GM12878 (cell line): ENCODE measurements at regions not wholly inside any gene's neighbourhood (a gene's known extent, or its start where the extent isn't known, plus 50 kb on each side); places are given as distances from the start of the nearest gene placed in this dataset.

ENCODE experiments used
- ATAC-seq: fragments of 200-7000 bp; cut with Tn5 transposase; 3 replicates; pipeline ENCODE4 v1.9.1; 2020; ENCODE audit warnings: mild to moderate bottlenecking, moderate library complexity
- BruUV-seq: library from RNA; stranded (reverse); fragments of 400-500 nt; replicated peaks from 2 replicates; lab custom pipeline; 2021; lab: Mats Ljungman, UMichigan
- CTCF ChIA-PET: fragments of 300-600 bp; sonication (Branson Sonifier 250); formaldehyde crosslinking; extraction: SDS; loops from one replicate; lab custom pipeline; 2021; ENCODE audit warnings: inconsistent platforms; lab: Yijun Ruan, JAX
- POLR2A ChIA-PET: fragments of 350-600 bp; formaldehyde crosslinking; extraction: SDS; loops from one replicate; lab custom pipeline; 2021; ENCODE audit warnings: inconsistent platforms; lab: Charles Lee
- RAD21 ChIA-PET: fragments of 300-600 bp; sonication (Branson Sonifier 250); formaldehyde crosslinking; loops from one replicate; lab custom pipeline; 2023; ENCODE audit warnings: antibody characterized with exemption; ENCODE audit not compliant: unreplicated experiment; lab: Charles Lee
- SMC1A ChIA-PET: fragments of 300-600 bp; sonication (Branson Sonifier 250); formaldehyde crosslinking; loops from one replicate; lab custom pipeline; 2023; ENCODE audit not compliant: unreplicated experiment, uncharacterized antibody; lab: Charles Lee
- DNase-seq: peaks from one replicate; pipeline ENCODE4 v3.0.0-alpha.2; 2011; ENCODE audit warnings: low read depth, low spot score
- FAIRE-seq: peaks from 3 replicates; lab custom pipeline; 2011; peaks lifted over from hg19 to GRCh38; lab: Jason Lieb, UNC
- H2AFZ ChIP-seq: 2 replicates; pipeline ENCODE4 v1.6.0; 2011; ENCODE audit warnings: low read depth, low read length, control low read depth; ENCODE audit not compliant: control insufficient read depth
- H3K27ac ChIP-seq: 2 replicates; pipeline ENCODE4 v1.5.1; 2011; ENCODE audit warnings: control low read depth; ENCODE audit not compliant: control insufficient read depth, insufficient read depth
- H3K27me3 ChIP-seq, 2 experiments: replicated peaks in 1 of 2; 2 replicates each; pipeline versions ENCODE4 v1.6.0 to v1.6.1; 2011; ENCODE audit warnings: low read length in 1 of 2; ENCODE audit not compliant: control insufficient read depth in 2 of 2, insufficient read depth in 2 of 2
- H3K36me3 ChIP-seq, 2 experiments: 2 replicates each; pipeline ENCODE4 v1.5.1; 2011; ENCODE audit warnings: low read length in 1 of 2; ENCODE audit not compliant: control insufficient read depth in 2 of 2, insufficient read depth in 2 of 2
- H3K4me1 ChIP-seq: 2 replicates; pipeline ENCODE4 v1.6.1; 2011; ENCODE audit warnings: mild to moderate bottlenecking, low read length, moderate library complexity, mixed read lengths; ENCODE audit not compliant: control insufficient read depth, insufficient read depth
- H3K4me2 ChIP-seq: 2 replicates; pipeline ENCODE4 v1.6.0; 2011; ENCODE audit warnings: control low read depth; ENCODE audit not compliant: control insufficient read depth, insufficient read depth
- H3K4me3 ChIP-seq: fragments of 200-600 bp; sonication (generic); 2 replicates; pipeline ENCODE4 v1.5.1; 2016
- H3K79me2 ChIP-seq: 2 replicates; pipeline ENCODE4 v1.6.0; 2011; ENCODE audit warnings: low read length; ENCODE audit not compliant: control insufficient read depth, insufficient read depth
- H3K9ac ChIP-seq: 2 replicates; pipeline ENCODE4 v1.8.0; 2011; ENCODE audit warnings: low read length, control low read depth, mixed read lengths; ENCODE audit not compliant: control insufficient read depth, insufficient read depth
- H3K9me3 ChIP-seq: replicated peaks from 3 replicates; pipeline ENCODE4 v1.5.1; 2011; ENCODE audit warnings: mild to moderate bottlenecking, low read length; ENCODE audit not compliant: control insufficient read depth, insufficient read depth
- H4K20me1 ChIP-seq: 2 replicates; pipeline ENCODE4 v1.6.0; 2011; ENCODE audit not compliant: control insufficient read depth, insufficient read depth
- ATF7 ChIP-seq: fragments of 450-650 bp; IDR thresholded peaks from 2 replicates; pipeline ENCODE4 v1.6.1; 2016; ENCODE audit warnings: low read depth, mild to moderate bottlenecking
- HCFC1 ChIP-seq: fragments of 150-350 bp; IDR thresholded peaks from 2 replicates; pipeline ENCODE4 v1.6.1; 2014; ENCODE audit warnings: low read length
- HDAC2 ChIP-seq: fragments of 200-600 bp; sonication (generic); IDR thresholded peaks from 2 replicates; pipeline ENCODE4 v1.6.1; 2017
- HDGF ChIP-seq: fragments of 450-650 bp; IDR thresholded peaks from 2 replicates; pipeline ENCODE4 v1.6.1; 2016; ENCODE audit warnings: antibody characterized with exemption
- IKZF2 ChIP-seq, 2 experiments: fragments of 450-650 bp; IDR thresholded peaks; 2 replicates each; pipeline ENCODE4 v1.6.1; 2017; ENCODE audit warnings: mild to moderate bottlenecking in 2 of 2, moderate library complexity in 2 of 2
- JUND ChIP-seq: IDR thresholded peaks from 2 replicates; pipeline ENCODE4 v1.6.1; 2012; ENCODE audit warnings: low read depth, mild to moderate bottlenecking, low read length, improper control_type of control experiment, moderate library complexity
- MEF2A ChIP-seq: IDR thresholded peaks from 2 replicates; pipeline ENCODE4 v1.6.1; 2011; ENCODE audit warnings: low read depth, mild to moderate bottlenecking, low read length, moderate library complexity; ENCODE audit not compliant: insufficient read depth
- NR2F1 ChIP-seq: fragments of 450-650 bp; conservative IDR thresholded peaks from 2 replicates; pipeline ENCODE4 v1.6.1; 2017; ENCODE audit warnings: mild to moderate bottlenecking
- RB1 ChIP-seq: fragments of 450-650 bp; formaldehyde crosslinking; IDR thresholded peaks from 2 replicates; pipeline ENCODE4 v1.6.1; 2017; ENCODE audit warnings: mild to moderate bottlenecking, borderline replicate concordance
- SREBF1 ChIP-seq: IDR thresholded peaks from 2 replicates; pipeline ENCODE4 v1.6.1; 2012; ENCODE audit warnings: mild to moderate bottlenecking, low read length
- STAT1 ChIP-seq: fragments of 450-650 bp; conservative IDR thresholded peaks from 2 replicates; pipeline ENCODE4 v1.6.1; 2014; ENCODE audit warnings: antibody characterized with exemption, mild to moderate bottlenecking
- SUZ12 ChIP-seq: fragments of 200-600 bp; sonication (generic); IDR thresholded peaks from one replicate; pipeline ENCODE4 v1.6.1; 2018; ENCODE audit warnings: antibody characterized with exemption, mild to moderate bottlenecking; ENCODE audit not compliant: unreplicated experiment
- TCF12 ChIP-seq: IDR thresholded peaks from 2 replicates; pipeline ENCODE4 v1.6.1; 2011; ENCODE audit warnings: low read depth, mild to moderate bottlenecking, low read length
- WGBS: methylation state at CpG from one replicate; pipeline ENCODE4 v1.1.6; 2016; ENCODE audit warnings: low lambda C conversion rate; ENCODE audit not compliant: insufficient replicate concordance, insufficient coverage; ENCODE audit errors: missing lambda C conversion rate; 5-methylcytosine and 5-hydroxymethylcytosine counted together
- in situ Hi-C: fragments of 300-500 bp; cut with MboI; formaldehyde crosslinking; loops from 9 replicates; pipeline ENCODE4 v1.14.3; 2018; ENCODE audit warnings: mixed read lengths
- intact Hi-C: fragments of 100-400 bp; cut with micrococcal nuclease; formaldehyde crosslinking; loops from one replicate; pipeline ENCODE4 v1.14.2; 2022; ENCODE audit not compliant: unreplicated experiment
- TF ChIP-seq, protein P1 (sequence below): IDR thresholded peaks from 2 replicates; pipeline ENCODE4 v1.6.1; 2011; ENCODE audit warnings: low read depth, mild to moderate bottlenecking, low read length, moderate library complexity, borderline replicate concordance; ENCODE audit errors: extremely low read depth
- TF ChIP-seq, protein P2 (sequence below): fragments of 150-350 bp; IDR thresholded peaks from 2 replicates; pipeline ENCODE4 v1.6.1; 2014; ENCODE audit warnings: mild to moderate bottlenecking, low read depth, low read length
- TF ChIP-seq, protein P3 (sequence below): IDR thresholded peaks from 2 replicates; pipeline ENCODE4 v1.6.1; 2012; ENCODE audit warnings: mild to moderate bottlenecking, low read depth, low read length

DNA sequence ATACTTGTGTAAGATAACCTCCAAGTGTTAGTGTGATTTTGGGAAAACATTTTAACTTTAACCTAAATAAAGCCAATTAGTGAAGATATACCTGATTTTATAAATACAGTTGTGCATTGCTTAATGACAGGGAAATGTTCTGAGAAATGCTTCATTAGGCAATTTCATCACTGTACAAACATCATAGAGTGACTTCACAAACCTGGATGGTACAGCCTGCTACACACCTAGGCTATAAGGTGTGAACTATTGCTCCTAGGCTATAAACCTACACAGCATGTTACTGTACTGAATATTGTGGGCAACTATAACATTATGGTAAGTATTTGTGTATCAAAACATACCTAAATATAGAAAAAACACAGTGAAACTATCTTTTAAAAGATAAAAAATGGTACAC lies 166.8 kb upstream of the TARS1 start:
- Histone ChIP-seq H3K9me3 (no peaks in the 10 kb centered on the region), H3K36me3 (no peaks in the 10 kb centered on the region), H3K27ac (no peak overlapping the region), H3K4me3 (no peak overlapping the region), H3K4me2 (no peak overlapping the region), H4K20me1 (no peaks in the 10 kb centered on the region), H3K9ac (no peak overlapping the region), H2AFZ (no peak overlapping the region), H3K4me1 (no peaks in the 10 kb centered on the region), H3K27me3 (no peaks in the 10 kb centered on the region), H3K79me2 (no peaks in the 10 kb centered on the region)
- FAIRE-seq (no peak), ATAC-seq (no peak), DNase-seq (no peak)
- SMC1A ChIA-PET = no interaction called here
- in situ Hi-C loops (no loop called here), intact Hi-C loops (no loop called here)
- POLR2A ChIA-PET = no interaction called here
- RAD21 ChIA-PET = no interaction called here
- BruUV-seq = no TSS peak
- CTCF ChIA-PET = no interaction called here
- TF ChIP-seq, protein P1, sequence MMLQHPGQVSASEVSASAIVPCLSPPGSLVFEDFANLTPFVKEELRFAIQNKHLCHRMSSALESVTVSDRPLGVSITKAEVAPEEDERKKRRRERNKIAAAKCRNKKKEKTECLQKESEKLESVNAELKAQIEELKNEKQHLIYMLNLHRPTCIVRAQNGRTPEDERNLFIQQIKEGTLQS = no peak
- TF ChIP-seq MEF2A = no peak
- no peak for TF ChIP-seq HDGF
- no peak for TF ChIP-seq ATF7
- TF ChIP-seq NR2F1 = no peak
- no peak for TF ChIP-seq RB1
- TF ChIP-seq, protein P2, sequence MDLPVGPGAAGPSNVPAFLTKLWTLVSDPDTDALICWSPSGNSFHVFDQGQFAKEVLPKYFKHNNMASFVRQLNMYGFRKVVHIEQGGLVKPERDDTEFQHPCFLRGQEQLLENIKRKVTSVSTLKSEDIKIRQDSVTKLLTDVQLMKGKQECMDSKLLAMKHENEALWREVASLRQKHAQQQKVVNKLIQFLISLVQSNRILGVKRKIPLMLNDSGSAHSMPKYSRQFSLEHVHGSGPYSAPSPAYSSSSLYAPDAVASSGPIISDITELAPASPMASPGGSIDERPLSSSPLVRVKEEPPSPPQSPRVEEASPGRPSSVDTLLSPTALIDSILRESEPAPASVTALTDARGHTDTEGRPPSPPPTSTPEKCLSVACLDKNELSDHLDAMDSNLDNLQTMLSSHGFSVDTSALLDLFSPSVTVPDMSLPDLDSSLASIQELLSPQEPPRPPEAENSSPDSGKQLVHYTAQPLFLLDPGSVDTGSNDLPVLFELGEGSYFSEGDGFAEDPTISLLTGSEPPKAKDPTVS = no peak

DNA sequence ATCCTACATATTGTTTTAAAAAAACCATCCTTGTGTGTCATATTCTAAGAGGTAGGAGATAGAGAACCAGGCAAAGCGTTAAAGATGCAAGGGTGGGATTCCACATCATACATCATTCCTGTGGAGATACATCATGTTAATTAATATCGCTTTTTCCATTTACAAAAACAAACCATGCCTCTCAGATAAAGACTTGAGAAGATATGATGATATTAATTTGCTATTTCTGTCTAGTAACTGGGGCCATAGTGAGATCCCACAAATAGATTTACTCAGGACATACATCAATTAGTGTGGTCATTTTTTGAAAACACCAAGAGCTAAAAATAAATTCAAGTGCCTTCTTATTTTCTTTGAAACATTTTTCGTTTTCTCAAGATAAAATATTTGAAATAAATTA lies 165.4 kb upstream of the TARS1 start:
- no peak for ATAC-seq
- no peaks in the 10 kb centered on the region for H3K36me3 ChIP-seq
- in situ Hi-C loops = no loop called here
- no peak for DNase-seq
- H3K27me3 ChIP-seq = no peaks in the 10 kb centered on the region
- intact Hi-C loops = no loop called here
- WGBS = 28% methylated on average over 3 of the region's 3 CpGs
- SMC1A ChIA-PET = no interaction called here
- RAD21 ChIA-PET = no interaction called here
- H3K4me3 ChIP-seq = no peak overlapping the region
- H4K20me1 ChIP-seq = no peaks in the 10 kb centered on the region
- CTCF ChIA-PET = no interaction called here
- no peaks in the 10 kb centered on the region for H3K4me1 ChIP-seq
- H3K79me2 ChIP-seq = no peaks in the 10 kb centered on the region
- no peak overlapping the region for H3K4me2 ChIP-seq
- no TSS peak for BruUV-seq
- H2AFZ ChIP-seq = no peak overlapping the region
- H3K27ac ChIP-seq = no peak overlapping the region
- no peak overlapping the region for H3K9ac ChIP-seq
- no peak for FAIRE-seq
- no peaks in the 10 kb centered on the region for H3K9me3 ChIP-seq
- POLR2A ChIA-PET = no interaction called here
- no peak for TF ChIP-seq SREBF1
- TF ChIP-seq JUND = no peak
- TF ChIP-seq IKZF2 (IDR thresholded peaks at IDR 0.05) = no peak
- no peak for TF ChIP-seq SUZ12
- TF ChIP-seq TCF12 = no peak
- TF ChIP-seq, protein P3, sequence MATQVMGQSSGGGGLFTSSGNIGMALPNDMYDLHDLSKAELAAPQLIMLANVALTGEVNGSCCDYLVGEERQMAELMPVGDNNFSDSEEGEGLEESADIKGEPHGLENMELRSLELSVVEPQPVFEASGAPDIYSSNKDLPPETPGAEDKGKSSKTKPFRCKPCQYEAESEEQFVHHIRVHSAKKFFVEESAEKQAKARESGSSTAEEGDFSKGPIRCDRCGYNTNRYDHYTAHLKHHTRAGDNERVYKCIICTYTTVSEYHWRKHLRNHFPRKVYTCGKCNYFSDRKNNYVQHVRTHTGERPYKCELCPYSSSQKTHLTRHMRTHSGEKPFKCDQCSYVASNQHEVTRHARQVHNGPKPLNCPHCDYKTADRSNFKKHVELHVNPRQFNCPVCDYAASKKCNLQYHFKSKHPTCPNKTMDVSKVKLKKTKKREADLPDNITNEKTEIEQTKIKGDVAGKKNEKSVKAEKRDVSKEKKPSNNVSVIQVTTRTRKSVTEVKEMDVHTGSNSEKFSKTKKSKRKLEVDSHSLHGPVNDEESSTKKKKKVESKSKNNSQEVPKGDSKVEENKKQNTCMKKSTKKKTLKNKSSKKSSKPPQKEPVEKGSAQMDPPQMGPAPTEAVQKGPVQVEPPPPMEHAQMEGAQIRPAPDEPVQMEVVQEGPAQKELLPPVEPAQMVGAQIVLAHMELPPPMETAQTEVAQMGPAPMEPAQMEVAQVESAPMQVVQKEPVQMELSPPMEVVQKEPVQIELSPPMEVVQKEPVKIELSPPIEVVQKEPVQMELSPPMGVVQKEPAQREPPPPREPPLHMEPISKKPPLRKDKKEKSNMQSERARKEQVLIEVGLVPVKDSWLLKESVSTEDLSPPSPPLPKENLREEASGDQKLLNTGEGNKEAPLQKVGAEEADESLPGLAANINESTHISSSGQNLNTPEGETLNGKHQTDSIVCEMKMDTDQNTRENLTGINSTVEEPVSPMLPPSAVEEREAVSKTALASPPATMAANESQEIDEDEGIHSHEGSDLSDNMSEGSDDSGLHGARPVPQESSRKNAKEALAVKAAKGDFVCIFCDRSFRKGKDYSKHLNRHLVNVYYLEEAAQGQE = no peak
- no peak for TF ChIP-seq STAT1
- no peak for TF ChIP-seq HDAC2
- no peak for TF ChIP-seq HCFC1
